AG04449 (cell line): ENCODE measurements at regions not wholly inside any gene's neighbourhood (a gene's known extent, or its start where the extent isn't known, plus 50 kb on each side); places are given as distances from the start of the nearest gene placed in this dataset.
"Not testable (repeated sequence)": the region's sequence is repeated elsewhere in the genome, so short reads cannot be mapped to it uniquely, and the experiment has no call there.

Source experiments
- CTCF ChIA-PET: fragments of 350-600 bp; formaldehyde crosslinking; extraction: SDS; loops from one replicate; lab custom pipeline; 2021; ENCODE audit warnings: antibody characterized with exemption; lab: Yijun Ruan, JAX
- POLR2A ChIA-PET: fragments of 400-600, 350-600 bp; formaldehyde crosslinking; extraction: SDS; loops from one replicate; lab custom pipeline; 2020; ENCODE audit warnings: antibody characterized with exemption, inconsistent platforms; lab: Yijun Ruan, JAX
- DNase-seq: peaks from one replicate; pipeline ENCODE4 v3.0.0-alpha.2; 2010; ENCODE audit warnings: low read depth, low spot score
- H3K4me3 ChIP-seq: 2 replicates; pipeline ENCODE4 v1.5.1; 2011; ENCODE audit warnings: low read depth, mild to moderate bottlenecking, control low read depth, low read length
- CTCF ChIP-seq: IDR thresholded peaks from one replicate; pipeline ENCODE4 v1.5.1; 2011; ENCODE audit warnings: mild to moderate bottlenecking, moderate library complexity, low read length, control low read depth, inconsistent platforms; ENCODE audit not compliant: insufficient read depth; ENCODE audit errors: missing control alignments

- no peak for TF ChIP-seq CTCF
- H3K4me3 ChIP-seq = no peak overlapping the region
- POLR2A ChIA-PET = no interaction called here
- CTCF ChIA-PET = no interaction called here
- no peak for DNase-seq
Observed at GRCh38 chr17:68676856-68677255, 75.7 kb upstream of the FAM20A start.

- no peak for DNase-seq
- H3K4me3 ChIP-seq = no peak overlapping the region
- CTCF ChIA-PET = no interaction called here
- POLR2A ChIA-PET = no interaction called here
- no peak for TF ChIP-seq CTCF
Observed at GRCh38 chr17:68675723-68676122, 74.6 kb upstream of the FAM20A start.

GRCh38 chr17:68674029-68674925 is 73.1 kb upstream of the FAM20A start:
- ChIA-PET CTCF (no interaction called here), POLR2A (no interaction called here)
- DNase-seq = no peak
- H3K4me3 ChIP-seq = no peak overlapping the region
- no peak for TF ChIP-seq CTCF

- ChIA-PET POLR2A (no interaction called here), CTCF (no interaction called here)
- H3K4me3 ChIP-seq = no peak overlapping the region
- no peak for DNase-seq
- no peak for TF ChIP-seq CTCF
Observed at GRCh38 chr17:68670967-68671693, 70.0 kb upstream of the FAM20A start.

- H3K4me3 ChIP-seq, CTCF ChIA-PET, POLR2A ChIA-PET, DNase-seq: not testable (repeated sequence)
Observed at GRCh38 chr17:68666438-68666837, 65.3 kb upstream of the FAM20A start.

GRCh38 chr17:68665373-68665772 is 64.2 kb upstream of the FAM20A start:
- POLR2A ChIA-PET = no interaction called here
- CTCF ChIA-PET = no interaction called here
- no peak overlapping the region for H3K4me3 ChIP-seq
- TF ChIP-seq CTCF = no peak
- DNase-seq = no peak
